ENCODE measurements at regions not wholly inside any gene's neighbourhood (a gene's known extent, or its start where the extent isn't known, plus 50 kb on each side); places are given as distances from the start of the nearest gene placed in this dataset.

GRCh38 chr12:90677055-90677454 lies 277.9 kb downstream of the CCER1 start:
- Histone ChIP-seq H4K91ac (ENCODE audit: insufficient read length, low read depth, low read length) (no peak overlapping the region), H2AFZ (ENCODE audit: low read length) (no peak overlapping the region), H2BK12ac (ENCODE audit: insufficient read length, low read depth, low read length) (no peak overlapping the region), H3K4me1 (ENCODE audit: insufficient read depth, low read length) (no peaks in the 10 kb centered on the region), H3K27ac (ENCODE audit: insufficient read length, low read depth, low read length) (no peak overlapping the region), H4K20me1 (ENCODE audit: control insufficient read depth, insufficient read depth, insufficient read length) (no peaks in the 10 kb centered on the region), H3K79me2 (ENCODE audit: insufficient read depth, low read length) (no peaks in the 10 kb centered on the region), H4K5ac (ENCODE audit: insufficient read length, low read depth, low read length) (no peak overlapping the region), H4K8ac (replicated peaks; ENCODE audit: insufficient read length, low read depth, low read length) (no peak overlapping the region), H3K9me3 (ENCODE audit: control insufficient read depth, low read depth, low read length) (no peaks in the 10 kb centered on the region), H2BK5ac (ENCODE audit: insufficient read length, low read length) (no peak overlapping the region), H3K56ac (ENCODE audit: insufficient read length, low read depth, low read length) (no peak overlapping the region), H3K14ac (ENCODE audit: insufficient read depth, low read length) (no peak overlapping the region), H3K9ac (ENCODE audit: extremely low read depth, insufficient read length, low read length) (no peak overlapping the region), H3K23ac (ENCODE audit: insufficient read length, low read depth, low read length) (no peak overlapping the region), H3K4ac (ENCODE audit: low read depth, low read length) (no peak overlapping the region), H2AK5ac (ENCODE audit: insufficient read length, low read length) (no peak overlapping the region), H3K27me3 (ENCODE audit: insufficient read depth, low read length) (no peaks in the 10 kb centered on the region), H3K79me1 (ENCODE audit: insufficient read depth, low read depth, low read length, poor library complexity, severe bottlenecking) (no peaks in the 10 kb centered on the region), H2BK20ac (ENCODE audit: low read depth, low read length, poor library complexity, severe bottlenecking) (no peak overlapping the region), H2BK15ac (ENCODE audit: low read depth, low read length) (no peak overlapping the region), H3K4me2 (ENCODE audit: insufficient read depth, insufficient read length, low read length) (no peak overlapping the region), H3T11ph (ENCODE audit: low read length) (no peak overlapping the region), H2BK120ac (ENCODE audit: low read depth, low read length, poor library complexity, severe bottlenecking) (no peak overlapping the region), H3K23me2 (ENCODE audit: insufficient read length, low read depth, low read length, poor library complexity, severe bottlenecking) (no peaks in the 10 kb centered on the region), H3K18ac (ENCODE audit: insufficient read length, low read depth, low read length) (no peak overlapping the region)
- WGBS (ENCODE audit: extremely low coverage, insufficient read length, low lambda C conversion rate) = no CpG with 5 or more reads among the region's 1 CpG
- H3K4me3 Mint-ChIP-seq = no peak overlapping the region
- DNase-seq = no peak
- H3K4me1 Mint-ChIP-seq = no peaks in the 10 kb centered on the region
- no peak for TF ChIP-seq CTCF (conservative IDR thresholded peaks at IDR 0.05)
- H3K27me3 Mint-ChIP-seq (ENCODE audit: low read depth) = no peaks in the 10 kb centered on the region
- no peak overlapping the region; a peak in 1 of 7 replicates for H3K27ac Mint-ChIP-seq
- no peaks in the 10 kb centered on the region for H3K9me3 Mint-ChIP-seq
- no peaks in the 10 kb centered on the region for H3K36me3 Mint-ChIP-seq (ENCODE audit: insufficient read depth in 1 of 3, low read depth in 3 of 3)

Measured in H9 (cell line).